Progenitor cell of endocrine pancreas (in vitro differentiated cells): ENCODE measurements at regions not wholly inside any gene's neighbourhood (a gene's known extent, or its start where the extent isn't known, plus 50 kb on each side); places are given as distances from the start of the nearest gene placed in this dataset.

Source experiments
- DNase-seq: peaks from one replicate; pipeline ENCODE4 v3.0.0; 2021; ENCODE audit warnings: low spot score; ENCODE audit not compliant: unreplicated experiment
- H3K27ac Mint-ChIP-seq: 2 replicates; pipeline ENCODE4 v1.8.0; 2021; ENCODE audit warnings: mild to moderate bottlenecking, moderate library complexity, mixed read lengths
- H3K27me3 Mint-ChIP-seq: 2 replicates; pipeline ENCODE4 v1.8.0; 2021; ENCODE audit warnings: mixed read lengths
- H3K36me3 Mint-ChIP-seq: 2 replicates; pipeline ENCODE4 v1.8.0; 2022; ENCODE audit warnings: mixed read lengths; ENCODE audit not compliant: insufficient read depth
- H3K4me1 Mint-ChIP-seq: 2 replicates; pipeline ENCODE4 v1.8.0; 2021; ENCODE audit warnings: low read depth, mixed read lengths
- H3K4me3 Mint-ChIP-seq: 2 replicates; pipeline ENCODE4 v1.8.0; 2021; ENCODE audit warnings: low read depth, mild to moderate bottlenecking, moderate library complexity, mixed read lengths
- H3K9me3 Mint-ChIP-seq: 2 replicates; pipeline ENCODE4 v1.8.0; 2021; ENCODE audit warnings: low read depth, mixed read lengths
- CTCF ChIP-seq: fragments of 200-600 bp; sonication (generic); IDR thresholded peaks from one replicate; pipeline ENCODE4 v1.5.0; 2021; ENCODE audit warnings: antibody characterized with exemption, mild to moderate bottlenecking; ENCODE audit not compliant: unreplicated experiment

- peaks cover 1% of the 10 kb centered on the region for H3K4me1 Mint-ChIP-seq
- H3K27me3 Mint-ChIP-seq: peaks cover 17% of the 10 kb centered on the region
- DNase-seq: no peak
- H3K36me3 Mint-ChIP-seq: no peaks in the 10 kb centered on the region
- H3K9me3 Mint-ChIP-seq: no peaks in the 10 kb centered on the region
- TF ChIP-seq CTCF: no peak
- H3K27ac Mint-ChIP-seq: no peak overlapping the region
- no peak overlapping the region for H3K4me3 Mint-ChIP-seq
Measured at GRCh38 chr2:105683011-105683492, 61.7 kb upstream of the NCK2 start.

GRCh38 chr2:105682401-105682800 is 62.3 kb upstream of the NCK2 start:
- DNase-seq: no peak
- no peaks in the 10 kb centered on the region for H3K36me3 Mint-ChIP-seq
- no peaks in the 10 kb centered on the region for H3K9me3 Mint-ChIP-seq
- TF ChIP-seq CTCF: no peak
- H3K4me1 Mint-ChIP-seq: peaks cover 1% of the 10 kb centered on the region
- no peak overlapping the region for H3K4me3 Mint-ChIP-seq
- H3K27ac Mint-ChIP-seq: no peak overlapping the region
- H3K27me3 Mint-ChIP-seq: peaks cover 17% of the 10 kb centered on the region

GRCh38 chr2:105681927-105682326 is 62.8 kb upstream of the NCK2 start:
- no peaks in the 10 kb centered on the region for H3K9me3 Mint-ChIP-seq
- no peak overlapping the region for H3K27ac Mint-ChIP-seq
- H3K4me3 Mint-ChIP-seq: no peak overlapping the region

GRCh38 chr2:105680357-105680756 is 64.4 kb upstream of the NCK2 start:
- TF ChIP-seq CTCF: no peak
- no peaks in the 10 kb centered on the region for H3K4me1 Mint-ChIP-seq
- H3K4me3 Mint-ChIP-seq: no peak overlapping the region
- peaks cover 24% of the 10 kb centered on the region for H3K27me3 Mint-ChIP-seq
- no peaks in the 10 kb centered on the region for H3K36me3 Mint-ChIP-seq
- H3K9me3 Mint-ChIP-seq: no peaks in the 10 kb centered on the region
- DNase-seq: no peak
- no peak overlapping the region for H3K27ac Mint-ChIP-seq

More at GRCh38 chr2:105681927-105682326, 62.8 kb upstream of the NCK2 start:
- no peak for TF ChIP-seq CTCF
- Mint-ChIP-seq H3K4me1 (peaks cover 1% of the 10 kb centered on the region), H3K27me3 (peaks cover 20% of the 10 kb centered on the region), H3K36me3 (no peaks in the 10 kb centered on the region)
- no peak for DNase-seq

- no peaks in the 10 kb centered on the region for H3K36me3 Mint-ChIP-seq
- no peak overlapping the region for H3K27ac Mint-ChIP-seq
- H3K9me3 Mint-ChIP-seq: no peaks in the 10 kb centered on the region
- H3K27me3 Mint-ChIP-seq: peaks cover 24% of the 10 kb centered on the region
- TF ChIP-seq CTCF: no peak
- H3K4me1 Mint-ChIP-seq: no peaks in the 10 kb centered on the region
- DNase-seq: no peak
- H3K4me3 Mint-ChIP-seq: no peak overlapping the region
Measured at GRCh38 chr2:105678346-105678745, 66.4 kb upstream of the NCK2 start.
